Activated CD8-positive, alpha-beta T cell treated with anti-CD3 and anti-CD28 coated beads for 36 hours (primary cell): ENCODE measurements at regions not wholly inside any gene's neighbourhood (a gene's known extent, or its start where the extent isn't known, plus 50 kb on each side); places are given as distances from the start of the nearest gene placed in this dataset.

Experiments used
- ATAC-seq: fragments of 200-7000 bp; cut with Tn5 transposase; one replicate; pipeline ENCODE4 v1.10.0; 2021; ENCODE audit warnings: mild to moderate bottlenecking, moderate library complexity
- CTCF ChIA-PET: fragments of 350-600 bp; sonication (Branson Sonifier 250); formaldehyde crosslinking; loops from one replicate; lab custom pipeline; 2021; ENCODE audit warnings: antibody characterized with exemption; lab: Charles Lee
- POLR2A ChIA-PET: fragments of 350-600 bp; sonication (Branson Sonifier 250); formaldehyde crosslinking; loops from one replicate; lab custom pipeline; 2021; ENCODE audit warnings: antibody characterized with exemption; lab: Charles Lee
- DNase-seq: peaks from one replicate; pipeline ENCODE4 v3.0.0-alpha.2; 2020
- H3K27ac Mint-ChIP-seq: one replicate; pipeline ENCODE4 v1.8.0; 2021; ENCODE audit warnings: mild to moderate bottlenecking, mixed read lengths
- H3K27me3 Mint-ChIP-seq: one replicate; pipeline ENCODE4 v1.8.0; 2021; ENCODE audit warnings: mixed read lengths
- H3K36me3 Mint-ChIP-seq: one replicate; pipeline ENCODE4 v1.8.0; 2021; ENCODE audit warnings: low read depth, mixed read lengths
- H3K4me1 Mint-ChIP-seq: one replicate; pipeline ENCODE4 v1.8.0; 2021; ENCODE audit warnings: low read depth, mixed read lengths
- H3K4me3 Mint-ChIP-seq: one replicate; pipeline ENCODE4 v1.8.0; 2021; ENCODE audit warnings: mild to moderate bottlenecking, moderate library complexity, mixed read lengths
- H3K9me3 Mint-ChIP-seq: one replicate; pipeline ENCODE4 v1.8.0; 2021; ENCODE audit warnings: mixed read lengths
- intact Hi-C: fragments of 100-400 bp; cut with micrococcal nuclease; formaldehyde crosslinking; loops from one replicate; pipeline ENCODE4 v1.10.0; 2022
- TF ChIP-seq, protein P1 (sequence below): fragments of 200-600 bp; IDR thresholded peaks from one replicate; pipeline ENCODE4 v1.8.0; 2022; ENCODE audit warnings: antibody characterized with exemption, mild to moderate bottlenecking

GRCh38 chr18:2310886-2311285 lies 260.4 kb downstream of the METTL4 start:
- intact Hi-C loops = no loop called here
- CTCF ChIA-PET = no interaction called here

DNA sequence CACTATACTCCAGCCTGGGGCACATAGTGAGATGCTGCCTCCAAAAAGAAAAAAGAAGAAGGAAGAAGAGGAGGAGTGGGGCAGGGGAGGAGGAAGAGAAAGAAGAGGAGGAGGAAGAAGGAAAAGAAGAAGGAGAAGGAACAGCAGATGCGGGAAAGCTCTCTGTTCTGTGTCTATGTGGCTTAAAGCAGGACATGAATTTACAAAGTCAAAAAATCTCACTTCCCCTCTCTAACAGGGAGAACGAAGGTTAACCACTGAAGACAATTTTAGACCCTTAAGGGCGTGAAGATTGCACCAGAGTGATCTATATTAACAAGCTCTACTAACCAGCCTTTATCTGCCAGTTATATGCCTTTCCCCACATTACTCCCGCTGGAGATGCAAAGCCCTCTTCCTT lies 258.9 kb downstream of the METTL4 start:
- intact Hi-C loops = no loop called here
- CTCF ChIA-PET = no interaction called here
- POLR2A ChIA-PET = no interaction called here
- no peak overlapping the region for H3K27ac Mint-ChIP-seq
- no peaks in the 10 kb centered on the region for H3K36me3 Mint-ChIP-seq
- H3K4me1 Mint-ChIP-seq = no peaks in the 10 kb centered on the region
- no peak overlapping the region for H3K4me3 Mint-ChIP-seq
- peaks cover 7% of the 10 kb centered on the region for H3K27me3 Mint-ChIP-seq
- TF ChIP-seq, protein P1, sequence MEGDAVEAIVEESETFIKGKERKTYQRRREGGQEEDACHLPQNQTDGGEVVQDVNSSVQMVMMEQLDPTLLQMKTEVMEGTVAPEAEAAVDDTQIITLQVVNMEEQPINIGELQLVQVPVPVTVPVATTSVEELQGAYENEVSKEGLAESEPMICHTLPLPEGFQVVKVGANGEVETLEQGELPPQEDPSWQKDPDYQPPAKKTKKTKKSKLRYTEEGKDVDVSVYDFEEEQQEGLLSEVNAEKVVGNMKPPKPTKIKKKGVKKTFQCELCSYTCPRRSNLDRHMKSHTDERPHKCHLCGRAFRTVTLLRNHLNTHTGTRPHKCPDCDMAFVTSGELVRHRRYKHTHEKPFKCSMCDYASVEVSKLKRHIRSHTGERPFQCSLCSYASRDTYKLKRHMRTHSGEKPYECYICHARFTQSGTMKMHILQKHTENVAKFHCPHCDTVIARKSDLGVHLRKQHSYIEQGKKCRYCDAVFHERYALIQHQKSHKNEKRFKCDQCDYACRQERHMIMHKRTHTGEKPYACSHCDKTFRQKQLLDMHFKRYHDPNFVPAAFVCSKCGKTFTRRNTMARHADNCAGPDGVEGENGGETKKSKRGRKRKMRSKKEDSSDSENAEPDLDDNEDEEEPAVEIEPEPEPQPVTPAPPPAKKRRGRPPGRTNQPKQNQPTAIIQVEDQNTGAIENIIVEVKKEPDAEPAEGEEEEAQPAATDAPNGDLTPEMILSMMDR = no peak
- no peak for DNase-seq
- ATAC-seq = no peak
- no peaks in the 10 kb centered on the region for H3K9me3 Mint-ChIP-seq

More at GRCh38 chr18:2310886-2311285, 260.4 kb downstream of the METTL4 start:
- no peak overlapping the region for H3K4me3 Mint-ChIP-seq
- H3K27ac Mint-ChIP-seq = no peak overlapping the region
- peaks cover 6% of the 10 kb centered on the region for H3K27me3 Mint-ChIP-seq
- TF ChIP-seq, protein P1 = no peak
- ATAC-seq = no peak
- no peak for DNase-seq
- H3K4me1 Mint-ChIP-seq = no peaks in the 10 kb centered on the region
- H3K36me3 Mint-ChIP-seq = no peaks in the 10 kb centered on the region
- POLR2A ChIA-PET = no interaction called here
- H3K9me3 Mint-ChIP-seq = no peaks in the 10 kb centered on the region

DNA sequence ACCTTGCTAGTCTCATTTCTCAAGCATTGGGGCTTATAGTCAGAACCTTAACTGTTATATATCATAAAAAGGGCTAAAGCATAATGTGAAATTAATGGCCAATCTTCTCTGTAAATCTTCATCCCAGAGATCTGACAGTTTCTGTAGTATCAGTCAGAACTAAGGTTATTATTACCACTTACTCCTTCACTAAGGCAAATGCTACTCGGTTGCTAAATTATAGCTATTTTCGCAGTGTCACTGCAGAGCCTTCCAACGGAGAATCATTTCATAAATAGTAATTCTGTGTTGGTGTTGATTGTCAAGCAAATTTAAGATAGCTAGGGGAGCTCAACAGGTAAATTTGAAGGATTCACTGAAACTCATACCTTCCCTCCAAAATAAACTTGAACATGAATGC lies 258.0 kb downstream of the METTL4 start:
- Mint-ChIP-seq H3K36me3 (no peaks in the 10 kb centered on the region), H3K27ac (no peak overlapping the region), H3K27me3 (peaks cover 7% of the 10 kb centered on the region), H3K4me1 (no peaks in the 10 kb centered on the region), H3K9me3 (no peaks in the 10 kb centered on the region), H3K4me3 (no peak overlapping the region)
- POLR2A ChIA-PET = no interaction called here
- TF ChIP-seq, protein P1 = no peak
- intact Hi-C loops = no loop called here
- CTCF ChIA-PET = no interaction called here
- DNase-seq = no peak
- no peak for ATAC-seq

DNA sequence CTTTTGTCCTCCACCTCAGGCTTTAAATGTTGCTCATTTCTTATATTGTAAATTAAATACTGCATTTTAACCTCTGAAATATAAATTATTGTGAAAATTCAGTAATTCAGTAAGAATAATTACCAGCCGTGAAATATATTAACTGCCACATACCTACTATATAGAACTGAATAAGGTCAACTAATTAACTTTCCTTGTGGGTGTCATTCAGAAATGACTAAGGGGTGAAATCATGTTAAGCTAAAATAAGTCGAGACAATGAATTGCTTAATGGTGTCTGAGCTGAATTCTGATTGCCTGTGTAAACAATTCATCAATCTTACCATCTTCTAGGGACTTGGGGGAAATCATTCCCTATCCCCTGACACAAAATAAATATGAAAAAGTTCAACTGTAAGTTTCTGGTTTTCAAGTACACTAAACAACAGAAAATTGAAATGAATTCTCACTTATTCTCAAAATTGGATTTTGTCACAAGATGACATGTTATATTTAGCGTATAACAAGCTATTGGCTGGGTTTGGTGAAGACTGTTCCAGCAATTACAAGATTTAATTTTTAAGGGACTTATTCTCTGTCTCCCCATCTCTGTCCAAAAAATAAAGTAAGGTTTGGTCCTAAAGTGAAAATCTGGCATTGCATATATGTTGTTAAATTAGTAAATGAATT lies 255.1 kb downstream of the METTL4 start:
- ATAC-seq = no peak
- ChIA-PET CTCF (no interaction called here), POLR2A (no interaction called here)
- H3K27me3 Mint-ChIP-seq = peaks cover 11% of the 10 kb centered on the region
- TF ChIP-seq, protein P1 = no peak
- no peak overlapping the region for H3K4me3 Mint-ChIP-seq
- no peak for DNase-seq
- intact Hi-C loops = no loop called here
- no peak overlapping the region for H3K27ac Mint-ChIP-seq
- no peaks in the 10 kb centered on the region for H3K36me3 Mint-ChIP-seq
- no peaks in the 10 kb centered on the region for H3K9me3 Mint-ChIP-seq
- H3K4me1 Mint-ChIP-seq = no peaks in the 10 kb centered on the region

- H3K36me3 Mint-ChIP-seq = no peaks in the 10 kb centered on the region
- no peak overlapping the region for H3K4me3 Mint-ChIP-seq
- peaks cover 14% of the 10 kb centered on the region for H3K27me3 Mint-ChIP-seq
- DNase-seq (no peak), ATAC-seq (no peak)
- H3K9me3 Mint-ChIP-seq = no peaks in the 10 kb centered on the region
- H3K27ac Mint-ChIP-seq = no peak overlapping the region
- intact Hi-C loops = no loop called here
- CTCF ChIA-PET = no interaction called here
- TF ChIP-seq, protein P1 = no peak
- POLR2A ChIA-PET = no interaction called here
- no peaks in the 10 kb centered on the region for H3K4me1 Mint-ChIP-seq
These were observed 254.3 kb downstream of the METTL4 start for GRCh38 chr18:2316751-2317696.
